HCT116 (cell line): ENCODE measurements at regions not wholly inside any gene's neighbourhood (a gene's known extent, or its start where the extent isn't known, plus 50 kb on each side); places are given as distances from the start of the nearest gene placed in this dataset.

Experiments used
- ATAC-seq: fragments of 200-7000 bp; cut with Tn5 transposase; 2 replicates; pipeline ENCODE4 v1.9.1; 2020; ENCODE audit warnings: mild to moderate bottlenecking, moderate library complexity
- BruUV-seq: library from RNA; stranded (reverse); fragments of 400-500 nt; replicated peaks from 2 replicates; lab custom pipeline; 2021; lab: Mats Ljungman, UMichigan
- CTCF ChIA-PET: fragments of 300-600 bp; sonication (Branson Sonifier 250); formaldehyde crosslinking; loops from one replicate; lab custom pipeline; 2021; ENCODE audit warnings: antibody characterized with exemption; lab: Charles Lee
- POLR2A ChIA-PET: fragments of 300-600, 350-600 bp; sonication (Branson Sonifier 250); formaldehyde crosslinking; loops from one replicate; lab custom pipeline; 2021; ENCODE audit warnings: antibody characterized with exemption; lab: Charles Lee
- RAD21 ChIA-PET, 2 experiments: fragments of 300-600 bp; sonication (Branson Sonifier 250); formaldehyde crosslinking; loops; one replicate each; lab custom pipeline; 2023; ENCODE audit warnings: low total read pairs in 2 of 2; ENCODE audit not compliant: uncharacterized antibody in 2 of 2, unreplicated experiment in 2 of 2, low non-redundant PET in 1 of 2; lab: Charles Lee
- DNase-seq: peaks from one replicate; pipeline ENCODE4 v3.0.0-alpha.2; 2010; ENCODE audit warnings: low read depth, low spot score
- H2AFZ ChIP-seq: fragments of 200-600 bp; shearing (Covaris generic), sonication (generic); 2 replicates; pipeline ENCODE4 v1.6.1; 2017; ENCODE audit warnings: low read depth, mixed run types, mixed read lengths, antibody characterized with exemption, low read length; ENCODE audit not compliant: poor library complexity, severe bottlenecking
- H3K27ac ChIP-seq: 2 replicates; pipeline ENCODE4 v1.5.1; 2012; ENCODE audit warnings: low read depth, low read length
- H3K27me3 ChIP-seq: fragments of 200-600 bp; sonication (generic); 2 replicates; pipeline ENCODE4 v1.6.1; 2016; ENCODE audit warnings: mixed run types, low read length, mixed read lengths; ENCODE audit not compliant: insufficient read depth
- H3K36me3 ChIP-seq, 2 experiments: fragments of 200-500 bp in 1 of 2; fragments of 200-600 bp in 1 of 2; sonication (Bioruptor generic) in 1 of 2; sonication (generic) in 1 of 2; 2 replicates each; pipeline versions ENCODE4 v1.5.1 to v1.6.1; 2014 to 2016; ENCODE audit warnings: low read length in 2 of 2, inconsistent platforms in 1 of 2, mixed read lengths in 1 of 2, mixed run types in 1 of 2; ENCODE audit not compliant: insufficient read depth in 2 of 2, control insufficient read depth in 1 of 2
- H3K4me1 ChIP-seq, 2 experiments: fragments of 200-600 bp in 1 of 2; sonication (generic) in 1 of 2; 2 replicates each; pipeline versions ENCODE4 v1.5.1 to v1.6.1; 2012 to 2017; ENCODE audit warnings: low read length in 2 of 2, inconsistent platforms in 1 of 2, mild to moderate bottlenecking in 1 of 2, mixed read lengths in 1 of 2, mixed run types in 1 of 2, moderate library complexity in 1 of 2; ENCODE audit not compliant: insufficient read depth in 2 of 2, control insufficient read depth in 1 of 2
- H3K4me2 ChIP-seq: fragments of 200-600 bp; sonication (generic); 2 replicates; pipeline ENCODE4 v1.6.1; 2017; ENCODE audit warnings: mixed run types, low read length, mixed read lengths
- H3K4me3 ChIP-seq, 2 experiments: fragments of 200-600 bp in 1 of 2; sonication (generic) in 1 of 2; replicated peaks in 1 of 2; 2 replicates each; pipeline ENCODE4 v1.5.1; 2011 to 2016; ENCODE audit warnings: low read length in 2 of 2, control low read depth in 1 of 2, low read depth in 1 of 2, mild to moderate bottlenecking in 1 of 2, mixed read lengths in 1 of 2, mixed run types in 1 of 2
- H3K79me2 ChIP-seq: fragments of 200-600 bp; sonication (generic); 2 replicates; pipeline ENCODE4 v1.6.1; 2017; ENCODE audit warnings: mild to moderate bottlenecking, mixed run types, low read length, moderate library complexity, mixed read lengths; ENCODE audit not compliant: insufficient read depth
- H3K9ac ChIP-seq: fragments of 200-600 bp; sonication (generic); 2 replicates; pipeline ENCODE4 v1.6.1; 2016; ENCODE audit warnings: low read length, mixed read lengths
- H3K9me2 ChIP-seq: fragments of 200-600 bp; sonication (generic), shearing (Covaris generic); 2 replicates; pipeline ENCODE4 v1.6.1; 2017; ENCODE audit warnings: mixed run types, mild to moderate bottlenecking, moderate library complexity; ENCODE audit not compliant: insufficient read depth
- H3K9me3 ChIP-seq, 2 experiments: fragments of 200-500 bp in 1 of 2; fragments of 200-600 bp in 1 of 2; sonication (Bioruptor generic) in 1 of 2; sonication (generic) in 1 of 2; 2 replicates each; pipeline ENCODE4 v1.6.1; 2014 to 2017; ENCODE audit warnings: low read length in 2 of 2, mixed read lengths in 2 of 2, inconsistent platforms in 1 of 2, low read depth in 1 of 2, mild to moderate bottlenecking in 1 of 2, mixed run types in 1 of 2, moderate library complexity in 1 of 2; ENCODE audit not compliant: control insufficient read depth in 1 of 2, insufficient read depth in 1 of 2
- H4K20me1 ChIP-seq: fragments of 200-600 bp; sonication (generic), shearing (Covaris generic); 2 replicates; pipeline ENCODE4 v1.6.1; 2017; ENCODE audit warnings: mixed run types, mild to moderate bottlenecking, moderate library complexity; ENCODE audit not compliant: insufficient read depth
- CEBPB ChIP-seq: IDR thresholded peaks from 2 replicates; pipeline ENCODE4 v1.6.1; 2012; ENCODE audit warnings: low read depth
- EGR1 ChIP-seq: IDR thresholded peaks from 2 replicates; pipeline ENCODE4 v1.6.1; 2012; ENCODE audit warnings: low read depth
- RAD21 ChIP-seq: IDR thresholded peaks from 2 replicates; pipeline ENCODE4 v1.6.1; 2012; ENCODE audit warnings: low read depth, mild to moderate bottlenecking
- SIN3A ChIP-seq: IDR thresholded peaks from 2 replicates; pipeline ENCODE4 v1.6.1; 2012; ENCODE audit warnings: low read depth
- SP1 ChIP-seq: IDR thresholded peaks from 2 replicates; pipeline ENCODE4 v1.6.1; 2012; ENCODE audit warnings: low read depth
- ZFX ChIP-seq: fragments of 450-650 bp; IDR thresholded peaks from 2 replicates; pipeline ENCODE4 v1.6.1; 2017
- intact Hi-C: fragments of 100-400 bp; cut with micrococcal nuclease; formaldehyde crosslinking; loops from 2 replicates; pipeline ENCODE4 v1.10.0; 2022
- TF ChIP-seq, protein P1 (sequence below): IDR thresholded peaks from 2 replicates; pipeline ENCODE4 v1.6.1; 2011; ENCODE audit warnings: mild to moderate bottlenecking, low read length, moderate library complexity; ENCODE audit not compliant: insufficient replicate concordance; ENCODE audit errors: extremely low read depth
- TF ChIP-seq, protein P2 (sequence below): IDR thresholded peaks from 2 replicates; pipeline ENCODE4 v1.6.1; 2012
- TF ChIP-seq, protein P3 (sequence below), 3 experiments: fragments of 200-600 bp in 1 of 3; sonication (generic) in 1 of 3; IDR thresholded peaks in 2 of 3; conservative IDR thresholded peaks in 1 of 3; 2 replicates each; pipeline ENCODE4 v1.5.1; 2012 to 2017; ENCODE audit warnings: low read depth in 2 of 3, low read length in 2 of 3, antibody characterized with exemption in 1 of 3, borderline replicate concordance in 1 of 3, control low read depth in 1 of 3, mild to moderate bottlenecking in 1 of 3, mixed read lengths in 1 of 3, mixed run types in 1 of 3, moderate library complexity in 1 of 3; ENCODE audit not compliant: insufficient read depth in 1 of 3

DNA sequence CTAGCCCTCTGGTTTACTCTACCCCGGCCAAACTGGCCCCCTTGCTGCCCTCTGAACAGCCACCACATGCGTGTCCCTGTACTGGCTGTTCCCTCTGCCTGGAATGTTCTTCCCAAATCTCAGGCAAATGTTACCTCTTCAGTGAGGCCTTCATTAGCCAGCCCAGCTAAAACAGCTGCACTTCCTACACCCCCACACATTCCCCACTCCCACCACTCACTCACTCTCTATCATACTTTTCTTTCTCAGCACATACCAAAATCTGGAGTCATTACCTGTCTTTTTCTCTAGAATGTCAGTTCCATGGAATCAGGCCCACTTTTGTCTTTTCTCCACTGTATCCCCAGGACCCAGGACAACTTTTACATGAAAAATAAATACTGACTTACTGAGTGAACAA, 401.2 kb upstream of the SULF2 start:
- no peak overlapping the region for H3K9ac ChIP-seq
- no peak overlapping the region for H3K4me2 ChIP-seq
- ChIA-PET RAD21 (no interaction called here), POLR2A (no interaction called here), CTCF (no interaction called here)
- DNase-seq, result no peak
- intact Hi-C loops, result loop anchor here (10.0 kb wide), 1 partner anchor 62 kb away; no protein-coding TSS in a partner anchor
- H3K79me2 ChIP-seq, result no peaks in the 10 kb centered on the region
- H3K36me3 ChIP-seq, result no peaks in the 10 kb centered on the region
- H3K4me3 ChIP-seq, result no peak overlapping the region
- BruUV-seq, result no TSS peak
- H3K9me2 ChIP-seq, result no peaks in the 10 kb centered on the region
- H3K4me1 ChIP-seq, result no peaks in the 10 kb centered on the region
- no peaks in the 10 kb centered on the region for H3K27me3 ChIP-seq
- H3K9me3 ChIP-seq, result no peaks in the 10 kb centered on the region
- H2AFZ ChIP-seq, result no peak overlapping the region
- ATAC-seq, result no peak
- no peaks in the 10 kb centered on the region for H4K20me1 ChIP-seq
- TF ChIP-seq CEBPB, result no peak
- TF ChIP-seq ZFX, result no peak
- TF ChIP-seq, protein P1, sequence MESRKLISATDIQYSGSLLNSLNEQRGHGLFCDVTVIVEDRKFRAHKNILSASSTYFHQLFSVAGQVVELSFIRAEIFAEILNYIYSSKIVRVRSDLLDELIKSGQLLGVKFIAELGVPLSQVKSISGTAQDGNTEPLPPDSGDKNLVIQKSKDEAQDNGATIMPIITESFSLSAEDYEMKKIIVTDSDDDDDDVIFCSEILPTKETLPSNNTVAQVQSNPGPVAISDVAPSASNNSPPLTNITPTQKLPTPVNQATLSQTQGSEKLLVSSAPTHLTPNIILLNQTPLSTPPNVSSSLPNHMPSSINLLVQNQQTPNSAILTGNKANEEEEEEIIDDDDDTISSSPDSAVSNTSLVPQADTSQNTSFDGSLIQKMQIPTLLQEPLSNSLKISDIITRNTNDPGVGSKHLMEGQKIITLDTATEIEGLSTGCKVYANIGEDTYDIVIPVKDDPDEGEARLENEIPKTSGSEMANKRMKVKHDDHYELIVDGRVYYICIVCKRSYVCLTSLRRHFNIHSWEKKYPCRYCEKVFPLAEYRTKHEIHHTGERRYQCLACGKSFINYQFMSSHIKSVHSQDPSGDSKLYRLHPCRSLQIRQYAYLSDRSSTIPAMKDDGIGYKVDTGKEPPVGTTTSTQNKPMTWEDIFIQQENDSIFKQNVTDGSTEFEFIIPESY, result no peak
- TF ChIP-seq, protein P2, sequence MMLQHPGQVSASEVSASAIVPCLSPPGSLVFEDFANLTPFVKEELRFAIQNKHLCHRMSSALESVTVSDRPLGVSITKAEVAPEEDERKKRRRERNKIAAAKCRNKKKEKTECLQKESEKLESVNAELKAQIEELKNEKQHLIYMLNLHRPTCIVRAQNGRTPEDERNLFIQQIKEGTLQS, result no peak
- no peak for TF ChIP-seq SIN3A
- TF ChIP-seq SP1, result no peak
- TF ChIP-seq RAD21, result no peak
- TF ChIP-seq, protein P3, sequence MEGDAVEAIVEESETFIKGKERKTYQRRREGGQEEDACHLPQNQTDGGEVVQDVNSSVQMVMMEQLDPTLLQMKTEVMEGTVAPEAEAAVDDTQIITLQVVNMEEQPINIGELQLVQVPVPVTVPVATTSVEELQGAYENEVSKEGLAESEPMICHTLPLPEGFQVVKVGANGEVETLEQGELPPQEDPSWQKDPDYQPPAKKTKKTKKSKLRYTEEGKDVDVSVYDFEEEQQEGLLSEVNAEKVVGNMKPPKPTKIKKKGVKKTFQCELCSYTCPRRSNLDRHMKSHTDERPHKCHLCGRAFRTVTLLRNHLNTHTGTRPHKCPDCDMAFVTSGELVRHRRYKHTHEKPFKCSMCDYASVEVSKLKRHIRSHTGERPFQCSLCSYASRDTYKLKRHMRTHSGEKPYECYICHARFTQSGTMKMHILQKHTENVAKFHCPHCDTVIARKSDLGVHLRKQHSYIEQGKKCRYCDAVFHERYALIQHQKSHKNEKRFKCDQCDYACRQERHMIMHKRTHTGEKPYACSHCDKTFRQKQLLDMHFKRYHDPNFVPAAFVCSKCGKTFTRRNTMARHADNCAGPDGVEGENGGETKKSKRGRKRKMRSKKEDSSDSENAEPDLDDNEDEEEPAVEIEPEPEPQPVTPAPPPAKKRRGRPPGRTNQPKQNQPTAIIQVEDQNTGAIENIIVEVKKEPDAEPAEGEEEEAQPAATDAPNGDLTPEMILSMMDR (IDR thresholded peaks at IDR 0.05 in 2 of 3, conservative IDR thresholded peaks at IDR 0.05 in 1 of 3; ENCODE audit: borderline replicate concordance in 1 of 3, insufficient read depth in 1 of 3, low read depth in 2 of 3, low read length in 2 of 3), result no peak
- TF ChIP-seq EGR1, result no peak
- H3K27ac ChIP-seq, result no peak overlapping the region
